B cell (primary cell): ENCODE measurements at regions not wholly inside any gene's neighbourhood (a gene's known extent, or its start where the extent isn't known, plus 50 kb on each side); places are given as distances from the start of the nearest gene placed in this dataset.
"Not testable (repeated sequence)": the region's sequence is repeated elsewhere in the genome, so short reads cannot be mapped to it uniquely, and the experiment has no call there.

ENCODE experiments used
- ATAC-seq: fragments of 200-7000 bp; cut with Tn5 transposase; one replicate; pipeline ENCODE4 v1.10.0; 2021; ENCODE audit warnings: low read depth, mild to moderate bottlenecking, moderate number of reproducible peaks, moderate library complexity
- CTCF ChIA-PET: fragments of 350-600 bp; sonication (Branson Sonifier 250); formaldehyde crosslinking; loops from one replicate; lab custom pipeline; 2021; ENCODE audit warnings: antibody characterized with exemption, inconsistent platforms; lab: Charles Lee
- POLR2A ChIA-PET: fragments of 350-600 bp; sonication (Branson Sonifier 250); formaldehyde crosslinking; loops from one replicate; lab custom pipeline; 2021; ENCODE audit warnings: antibody characterized with exemption; lab: Charles Lee
- DNase-seq: peaks from one replicate; pipeline ENCODE4 v3.0.0; 2013
- H2AFZ ChIP-seq: 2 replicates; pipeline ENCODE4 v1.6.1; 2012; ENCODE audit warnings: mild to moderate bottlenecking, low read depth, low read length; ENCODE audit not compliant: insufficient read depth, poor library complexity, severe bottlenecking
- H3K27ac ChIP-seq, 2 donors: 1 replicate in 1 of 2; 2 replicates in 1 of 2; pipeline ENCODE4 v1.5.1; 2012 to 2013; ENCODE audit warnings: low read length in 2 of 2, mild to moderate bottlenecking in 2 of 2, moderate library complexity in 1 of 2
- H3K27me3 ChIP-seq, 4 experiments: fragments of 200-600 bp in 1 of 4; sonication (generic) in 1 of 4; replicated peaks in 1 of 4; 1 replicate in 2 of 4; 2 replicates in 2 of 4; pipeline versions ENCODE4 v1.6.1 to v1.7.0; 2013 to 2016; ENCODE audit warnings: low read length in 3 of 4, mild to moderate bottlenecking in 2 of 4, mixed read lengths in 1 of 4, moderate library complexity in 1 of 4; ENCODE audit not compliant: insufficient read depth in 4 of 4, control insufficient read depth in 3 of 4; ENCODE audit errors: control extremely low read depth in 1 of 4
- H3K36me3 ChIP-seq, 2 experiments: replicated peaks in 1 of 2; 1 replicate in 1 of 2; 2 replicates in 1 of 2; pipeline versions ENCODE4 v1.6.1 to v1.7.1; 2013; ENCODE audit warnings: low read length in 1 of 2; ENCODE audit not compliant: insufficient read depth in 2 of 2, control insufficient read depth in 1 of 2; ENCODE audit errors: control extremely low read depth in 1 of 2, extremely low read depth in 1 of 2
- H3K4me1 ChIP-seq, 2 donors: fragments of 200-600 bp in 1 of 2; sonication (generic) in 1 of 2; 1 replicate in 1 of 2; 2 replicates in 1 of 2; pipeline versions ENCODE4 v1.5.1 to v1.6.1; 2013 to 2017; ENCODE audit warnings: low read length in 2 of 2; ENCODE audit not compliant: control insufficient read depth in 2 of 2, insufficient read depth in 2 of 2
- H3K4me2 ChIP-seq: replicated peaks from 2 replicates; pipeline ENCODE3; 2012; ENCODE audit warnings: mild to moderate bottlenecking, low read depth, low read length; ENCODE audit not compliant: poor library complexity, severe bottlenecking
- H3K4me3 ChIP-seq, 5 experiments: fragments of 200-600 bp in 1 of 5; sonication (generic) in 1 of 5; 1 replicate in 3 of 5; 2 replicates in 2 of 5; pipeline versions ENCODE4 v1.5.1 to v1.7.0; 2011 to 2016; ENCODE audit warnings: low read length in 4 of 5, mild to moderate bottlenecking in 4 of 5, low read depth in 2 of 5, control low read depth in 1 of 5, moderate library complexity in 1 of 5; ENCODE audit not compliant: insufficient read depth in 1 of 5; ENCODE audit errors: control extremely low read depth in 1 of 5, extremely low read depth in 1 of 5
- H3K79me2 ChIP-seq: fragments of 200-600 bp; sonication (generic); one replicate; pipeline ENCODE4 v1.6.0; 2016; ENCODE audit warnings: low read length; ENCODE audit not compliant: control insufficient read depth, insufficient read depth
- H3K9ac ChIP-seq: fragments of 200-600 bp; sonication (generic); 2 replicates; pipeline ENCODE4 v1.6.1; 2017; ENCODE audit warnings: mild to moderate bottlenecking, low read length, moderate library complexity
- H3K9me3 ChIP-seq, 3 donors: one replicate each; pipeline versions ENCODE4 v1.6.1 to v1.7.1; 2013; ENCODE audit warnings: low read length in 2 of 3; ENCODE audit not compliant: control insufficient read depth in 2 of 3, insufficient read depth in 1 of 3; ENCODE audit errors: control extremely low read depth in 1 of 3
- H4K20me1 ChIP-seq: 2 replicates; pipeline ENCODE4 v1.6.0; 2012; ENCODE audit warnings: mild to moderate bottlenecking, low read length; ENCODE audit not compliant: insufficient read depth, control insufficient read depth, poor library complexity, severe bottlenecking
- H3K27ac Mint-ChIP-seq: one replicate; pipeline ENCODE4 v1.8.0; 2021; ENCODE audit warnings: mixed read lengths
- H3K27me3 Mint-ChIP-seq: one replicate; pipeline ENCODE4 v1.8.0; 2021; ENCODE audit warnings: mixed read lengths
- H3K4me1 Mint-ChIP-seq: one replicate; pipeline ENCODE4 v1.8.0; 2021; ENCODE audit warnings: mixed read lengths
- H3K4me3 Mint-ChIP-seq: one replicate; pipeline ENCODE4 v1.8.0; 2021; ENCODE audit warnings: mixed read lengths
- H3K9me3 Mint-ChIP-seq: one replicate; pipeline ENCODE4 v1.8.0; 2022; ENCODE audit warnings: mixed read lengths; ENCODE audit not compliant: insufficient read depth
- EZH2 ChIP-seq: IDR thresholded peaks from 2 replicates; pipeline ENCODE4 v1.6.1; 2012; ENCODE audit warnings: borderline replicate concordance, low read depth, mild to moderate bottlenecking, moderate library complexity, low read length; ENCODE audit not compliant: insufficient read depth, poor library complexity, severe bottlenecking
- WGBS: methylation state at CpG from one replicate; pipeline ENCODE4 v1.1.5; 2013; ENCODE audit warnings: missing lambda C conversion rate; ENCODE audit not compliant: insufficient coverage; 5-methylcytosine and 5-hydroxymethylcytosine counted together
- intact Hi-C: fragments of 100-400 bp; cut with micrococcal nuclease; formaldehyde crosslinking; loops from one replicate; pipeline ENCODE4 v1.10.0; 2022
- TF ChIP-seq, protein P1 (sequence below): fragments of 200-600 bp; IDR thresholded peaks from one replicate; pipeline ENCODE4 v1.8.0; 2022; ENCODE audit warnings: antibody characterized with exemption, mild to moderate bottlenecking

DNA sequence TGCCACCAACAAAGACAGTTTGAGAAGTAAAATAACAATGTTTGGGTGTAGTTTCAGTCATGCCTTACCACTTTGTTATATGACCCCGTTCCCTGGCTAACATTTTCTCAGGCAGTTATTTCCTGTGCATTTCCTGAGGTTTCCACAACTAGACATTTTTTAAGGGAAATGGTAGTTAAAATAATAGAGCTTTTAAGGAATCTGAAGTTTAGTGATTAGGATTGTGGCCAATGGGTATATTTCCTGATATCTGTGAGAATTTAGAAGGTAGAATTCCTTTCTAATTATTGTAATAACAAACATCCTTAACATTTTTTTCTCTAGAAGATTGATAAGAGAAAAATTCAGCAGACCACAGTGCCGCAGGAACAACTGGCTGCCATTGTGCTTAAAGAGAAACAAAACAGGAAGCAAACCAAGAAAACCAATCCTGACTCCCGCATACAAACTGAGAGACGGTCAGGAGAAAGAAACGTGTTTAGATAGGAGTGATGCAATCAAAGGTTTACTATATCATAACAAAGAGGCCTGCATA, 193.6 kb downstream of the MBL2 start:
- no peak overlapping the region for H3K27ac Mint-ChIP-seq
- no peak overlapping the region for H3K27ac ChIP-seq
- no peaks in the 10 kb centered on the region for H3K9me3 Mint-ChIP-seq
- ATAC-seq (no peak), DNase-seq (no peak)
- no peaks in the 10 kb centered on the region for H3K27me3 Mint-ChIP-seq
- H3K36me3 ChIP-seq = no peaks in the 10 kb centered on the region
- H3K4me2 ChIP-seq = no peak overlapping the region
- H3K4me1 Mint-ChIP-seq = no peaks in the 10 kb centered on the region
- no peaks in the 10 kb centered on the region for H3K27me3 ChIP-seq
- no peak overlapping the region for H2AFZ ChIP-seq
- H4K20me1 ChIP-seq = no peaks in the 10 kb centered on the region
- CTCF ChIA-PET = no interaction called here
- intact Hi-C loops = no loop called here
- no peak overlapping the region for H3K4me3 ChIP-seq
- no peaks in the 10 kb centered on the region for H3K79me2 ChIP-seq
- H3K9ac ChIP-seq = no peak overlapping the region
- no peak overlapping the region for H3K4me3 Mint-ChIP-seq
- H3K9me3 ChIP-seq = peaks cover 0 to 9% (median 0%) of the 10 kb centered on the region in 3 donors
- WGBS = no CpG with 5 or more reads among the region's 5 CpGs
- no peaks in the 10 kb centered on the region for H3K4me1 ChIP-seq
- no peak for TF ChIP-seq EZH2
- TF ChIP-seq, protein P1, sequence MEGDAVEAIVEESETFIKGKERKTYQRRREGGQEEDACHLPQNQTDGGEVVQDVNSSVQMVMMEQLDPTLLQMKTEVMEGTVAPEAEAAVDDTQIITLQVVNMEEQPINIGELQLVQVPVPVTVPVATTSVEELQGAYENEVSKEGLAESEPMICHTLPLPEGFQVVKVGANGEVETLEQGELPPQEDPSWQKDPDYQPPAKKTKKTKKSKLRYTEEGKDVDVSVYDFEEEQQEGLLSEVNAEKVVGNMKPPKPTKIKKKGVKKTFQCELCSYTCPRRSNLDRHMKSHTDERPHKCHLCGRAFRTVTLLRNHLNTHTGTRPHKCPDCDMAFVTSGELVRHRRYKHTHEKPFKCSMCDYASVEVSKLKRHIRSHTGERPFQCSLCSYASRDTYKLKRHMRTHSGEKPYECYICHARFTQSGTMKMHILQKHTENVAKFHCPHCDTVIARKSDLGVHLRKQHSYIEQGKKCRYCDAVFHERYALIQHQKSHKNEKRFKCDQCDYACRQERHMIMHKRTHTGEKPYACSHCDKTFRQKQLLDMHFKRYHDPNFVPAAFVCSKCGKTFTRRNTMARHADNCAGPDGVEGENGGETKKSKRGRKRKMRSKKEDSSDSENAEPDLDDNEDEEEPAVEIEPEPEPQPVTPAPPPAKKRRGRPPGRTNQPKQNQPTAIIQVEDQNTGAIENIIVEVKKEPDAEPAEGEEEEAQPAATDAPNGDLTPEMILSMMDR = no peak
- POLR2A ChIA-PET = no interaction called here

DNA sequence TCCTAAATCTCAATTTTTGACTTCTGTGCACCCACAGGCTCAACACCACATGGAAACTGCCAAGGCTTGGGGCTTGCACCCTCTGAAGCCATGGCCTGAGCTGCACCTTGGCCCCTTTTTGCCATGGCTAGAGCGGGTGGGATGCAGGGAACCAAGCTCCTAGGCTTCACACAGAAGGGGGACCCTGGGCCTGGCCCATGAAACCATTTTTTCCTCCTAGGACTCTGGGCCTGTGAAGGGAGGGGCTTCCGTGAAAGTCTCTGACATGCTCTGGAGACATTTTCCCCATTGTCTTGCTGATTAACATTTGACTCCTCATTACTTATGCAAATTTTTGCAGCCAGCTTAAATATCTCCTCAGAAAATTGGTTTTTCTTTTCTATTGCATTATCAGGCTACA, 190.9 kb downstream of the MBL2 start:
- H3K27ac Mint-ChIP-seq, H3K36me3 ChIP-seq, intact Hi-C loops, H3K4me3 ChIP-seq, ATAC-seq, H3K27me3 Mint-ChIP-seq, H3K79me2 ChIP-seq, H3K9me3 ChIP-seq, H4K20me1 ChIP-seq, H2AFZ ChIP-seq, H3K4me3 Mint-ChIP-seq, H3K27ac ChIP-seq, H3K4me1 ChIP-seq, H3K4me1 Mint-ChIP-seq, H3K9ac ChIP-seq, DNase-seq, H3K27me3 ChIP-seq, H3K9me3 Mint-ChIP-seq, POLR2A ChIA-PET, H3K4me2 ChIP-seq, CTCF ChIA-PET: not testable (repeated sequence)
- 73% methylated on average over 2 of the region's 2 CpGs for WGBS
